ENCODE measurements at regions not wholly inside any gene's neighbourhood (a gene's known extent, or its start where the extent isn't known, plus 50 kb on each side); places are given as distances from the start of the nearest gene placed in this dataset.
"Not testable (repeated sequence)": the region's sequence is repeated elsewhere in the genome, so short reads cannot be mapped to it uniquely, and the experiment has no call there.

GRCh38 chr5:12856105-12856504 lies 951.9 kb upstream of the CTNND2 start:
- TF ChIP-seq CTCF (conservative IDR thresholded peaks at IDR 0.05); ZFX (IDR thresholded peaks at IDR 0.05): not testable (repeated sequence)
